ENCODE measurements at regions not wholly inside any gene's neighbourhood (a gene's known extent, or its start where the extent isn't known, plus 50 kb on each side); places are given as distances from the start of the nearest gene placed in this dataset.
"Not testable (repeated sequence)": the region's sequence is repeated elsewhere in the genome, so short reads cannot be mapped to it uniquely, and the experiment has no call there.

DNA sequence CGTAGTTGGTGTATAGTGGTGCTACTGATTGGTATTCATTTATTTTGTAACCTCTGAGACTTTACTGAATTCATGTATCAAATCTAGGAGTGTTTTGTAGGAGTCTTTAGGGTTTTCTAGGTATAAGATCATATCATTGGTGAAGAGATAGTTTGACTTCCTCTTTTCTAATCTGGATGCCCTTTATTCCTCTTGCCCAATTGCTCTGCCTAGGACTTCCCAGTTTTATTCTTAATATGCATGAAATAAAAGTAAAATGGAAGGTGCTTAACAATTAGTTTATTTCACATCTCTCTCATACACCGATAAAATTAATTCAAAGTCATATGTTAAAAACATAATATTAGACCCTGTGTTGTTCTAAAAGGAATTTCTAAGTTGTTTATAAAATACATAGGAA lies 95.2 kb downstream of the CCDC74A start:
- TF ChIP-seq, protein P1, sequence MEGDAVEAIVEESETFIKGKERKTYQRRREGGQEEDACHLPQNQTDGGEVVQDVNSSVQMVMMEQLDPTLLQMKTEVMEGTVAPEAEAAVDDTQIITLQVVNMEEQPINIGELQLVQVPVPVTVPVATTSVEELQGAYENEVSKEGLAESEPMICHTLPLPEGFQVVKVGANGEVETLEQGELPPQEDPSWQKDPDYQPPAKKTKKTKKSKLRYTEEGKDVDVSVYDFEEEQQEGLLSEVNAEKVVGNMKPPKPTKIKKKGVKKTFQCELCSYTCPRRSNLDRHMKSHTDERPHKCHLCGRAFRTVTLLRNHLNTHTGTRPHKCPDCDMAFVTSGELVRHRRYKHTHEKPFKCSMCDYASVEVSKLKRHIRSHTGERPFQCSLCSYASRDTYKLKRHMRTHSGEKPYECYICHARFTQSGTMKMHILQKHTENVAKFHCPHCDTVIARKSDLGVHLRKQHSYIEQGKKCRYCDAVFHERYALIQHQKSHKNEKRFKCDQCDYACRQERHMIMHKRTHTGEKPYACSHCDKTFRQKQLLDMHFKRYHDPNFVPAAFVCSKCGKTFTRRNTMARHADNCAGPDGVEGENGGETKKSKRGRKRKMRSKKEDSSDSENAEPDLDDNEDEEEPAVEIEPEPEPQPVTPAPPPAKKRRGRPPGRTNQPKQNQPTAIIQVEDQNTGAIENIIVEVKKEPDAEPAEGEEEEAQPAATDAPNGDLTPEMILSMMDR (IDR thresholded peaks at IDR 0.05 in 2 of 3, conservative IDR thresholded peaks at IDR 0.05 in 1 of 3; ENCODE audit: control insufficient read depth in 2 of 3, extremely low read depth in 1 of 3, insufficient read depth in 1 of 3, low read depth in 3 of 3, low read length in 3 of 3) = not testable (repeated sequence)
- TF ChIP-seq BHLHE40 (IDR thresholded peaks at IDR 0.05; ENCODE audit: borderline replicate concordance in 1 of 2, low read depth in 2 of 2, low read length in 1 of 2); ZZZ3 (IDR thresholded peaks at IDR 0.05; ENCODE audit: control insufficient read depth, insufficient read length, low read depth); RAD21 (IDR thresholded peaks at IDR 0.05; ENCODE audit: insufficient read depth, low read depth, low read length); ZNF24 (IDR thresholded peaks at IDR 0.05); ESRRA (IDR thresholded peaks at IDR 0.05; ENCODE audit: low read length); NFIC (IDR thresholded peaks at IDR 0.05; ENCODE audit: low read depth, low read length); POLR2A (IDR thresholded peaks at IDR 0.05; ENCODE audit: low read depth, low read length); SMC3 (IDR thresholded peaks at IDR 0.05; ENCODE audit: borderline replicate concordance, low read length); ASH2L (IDR thresholded peaks at IDR 0.05; ENCODE audit: borderline replicate concordance, low read depth): not testable (repeated sequence)
- TF ChIP-seq, protein P2, sequence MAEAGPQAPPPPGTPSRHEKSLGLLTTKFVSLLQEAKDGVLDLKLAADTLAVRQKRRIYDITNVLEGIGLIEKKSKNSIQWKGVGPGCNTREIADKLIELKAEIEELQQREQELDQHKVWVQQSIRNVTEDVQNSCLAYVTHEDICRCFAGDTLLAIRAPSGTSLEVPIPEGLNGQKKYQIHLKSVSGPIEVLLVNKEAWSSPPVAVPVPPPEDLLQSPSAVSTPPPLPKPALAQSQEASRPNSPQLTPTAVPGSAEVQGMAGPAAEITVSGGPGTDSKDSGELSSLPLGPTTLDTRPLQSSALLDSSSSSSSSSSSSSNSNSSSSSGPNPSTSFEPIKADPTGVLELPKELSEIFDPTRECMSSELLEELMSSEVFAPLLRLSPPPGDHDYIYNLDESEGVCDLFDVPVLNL (IDR thresholded peaks at IDR 0.05; ENCODE audit: low read depth, low read length) = not testable (repeated sequence)
- TF ChIP-seq, protein P3, sequence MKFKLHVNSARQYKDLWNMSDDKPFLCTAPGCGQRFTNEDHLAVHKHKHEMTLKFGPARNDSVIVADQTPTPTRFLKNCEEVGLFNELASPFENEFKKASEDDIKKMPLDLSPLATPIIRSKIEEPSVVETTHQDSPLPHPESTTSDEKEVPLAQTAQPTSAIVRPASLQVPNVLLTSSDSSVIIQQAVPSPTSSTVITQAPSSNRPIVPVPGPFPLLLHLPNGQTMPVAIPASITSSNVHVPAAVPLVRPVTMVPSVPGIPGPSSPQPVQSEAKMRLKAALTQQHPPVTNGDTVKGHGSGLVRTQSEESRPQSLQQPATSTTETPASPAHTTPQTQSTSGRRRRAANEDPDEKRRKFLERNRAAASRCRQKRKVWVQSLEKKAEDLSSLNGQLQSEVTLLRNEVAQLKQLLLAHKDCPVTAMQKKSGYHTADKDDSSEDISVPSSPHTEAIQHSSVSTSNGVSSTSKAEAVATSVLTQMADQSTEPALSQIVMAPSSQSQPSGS (IDR thresholded peaks at IDR 0.05; ENCODE audit: low read length) = not testable (repeated sequence)
- TF ChIP-seq, protein P4, sequence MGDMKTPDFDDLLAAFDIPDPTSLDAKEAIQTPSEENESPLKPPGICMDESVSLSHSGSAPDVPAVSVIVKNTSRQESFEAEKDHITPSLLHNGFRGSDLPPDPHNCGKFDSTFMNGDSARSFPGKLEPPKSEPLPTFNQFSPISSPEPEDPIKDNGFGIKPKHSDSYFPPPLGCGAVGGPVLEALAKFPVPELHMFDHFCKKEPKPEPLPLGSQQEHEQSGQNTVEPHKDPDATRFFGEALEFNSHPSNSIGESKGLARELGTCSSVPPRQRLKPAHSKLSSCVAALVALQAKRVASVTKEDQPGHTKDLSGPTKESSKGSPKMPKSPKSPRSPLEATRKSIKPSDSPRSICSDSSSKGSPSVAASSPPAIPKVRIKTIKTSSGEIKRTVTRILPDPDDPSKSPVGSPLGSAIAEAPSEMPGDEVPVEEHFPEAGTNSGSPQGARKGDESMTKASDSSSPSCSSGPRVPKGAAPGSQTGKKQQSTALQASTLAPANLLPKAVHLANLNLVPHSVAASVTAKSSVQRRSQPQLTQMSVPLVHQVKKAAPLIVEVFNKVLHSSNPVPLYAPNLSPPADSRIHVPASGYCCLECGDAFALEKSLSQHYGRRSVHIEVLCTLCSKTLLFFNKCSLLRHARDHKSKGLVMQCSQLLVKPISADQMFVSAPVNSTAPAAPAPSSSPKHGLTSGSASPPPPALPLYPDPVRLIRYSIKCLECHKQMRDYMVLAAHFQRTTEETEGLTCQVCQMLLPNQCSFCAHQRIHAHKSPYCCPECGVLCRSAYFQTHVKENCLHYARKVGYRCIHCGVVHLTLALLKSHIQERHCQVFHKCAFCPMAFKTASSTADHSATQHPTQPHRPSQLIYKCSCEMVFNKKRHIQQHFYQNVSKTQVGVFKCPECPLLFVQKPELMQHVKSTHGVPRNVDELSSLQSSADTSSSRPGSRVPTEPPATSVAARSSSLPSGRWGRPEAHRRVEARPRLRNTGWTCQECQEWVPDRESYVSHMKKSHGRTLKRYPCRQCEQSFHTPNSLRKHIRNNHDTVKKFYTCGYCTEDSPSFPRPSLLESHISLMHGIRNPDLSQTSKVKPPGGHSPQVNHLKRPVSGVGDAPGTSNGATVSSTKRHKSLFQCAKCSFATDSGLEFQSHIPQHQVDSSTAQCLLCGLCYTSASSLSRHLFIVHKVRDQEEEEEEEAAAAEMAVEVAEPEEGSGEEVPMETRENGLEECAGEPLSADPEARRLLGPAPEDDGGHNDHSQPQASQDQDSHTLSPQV (IDR thresholded peaks at IDR 0.05) = not testable (repeated sequence)
